ENCODE measurements at regions not wholly inside any gene's neighbourhood (a gene's known extent, or its start where the extent isn't known, plus 50 kb on each side); places are given as distances from the start of the nearest gene placed in this dataset.

DNA sequence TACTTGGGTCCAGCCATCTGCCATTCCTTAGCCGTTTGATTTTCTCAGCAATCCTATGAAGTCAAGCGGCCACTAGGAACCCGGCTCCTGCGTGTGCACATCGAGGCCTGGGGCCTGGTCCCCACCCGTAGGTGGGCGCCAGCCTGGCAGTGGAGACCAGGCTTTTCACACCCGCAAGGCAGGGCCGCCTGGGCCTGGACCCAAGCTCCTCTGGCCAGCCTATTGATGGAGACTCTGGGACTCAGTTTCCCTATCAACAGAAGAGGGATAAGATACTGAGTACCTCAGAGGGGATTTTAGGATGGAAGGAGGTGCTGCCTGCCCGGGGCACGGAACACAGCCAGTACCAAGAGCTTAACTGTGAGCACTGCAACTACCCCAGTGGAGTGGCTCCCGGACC lies 104.3 kb upstream of the C14orf180 start:
- Histone ChIP-seq H2AFZ (ENCODE audit: insufficient read depth, low read depth, low read length, poor library complexity, severe bottlenecking) (no peak overlapping the region), H3K9me3 (ENCODE audit: control extremely low read depth in 1 of 3, control insufficient read depth in 2 of 3, insufficient read depth in 1 of 3, low read length in 2 of 3) (peaks cover 0 to 18% (median 0%) of the 10 kb centered on the region in 3 donors), H3K4me2 (replicated peaks; ENCODE audit: low read depth, low read length, poor library complexity, severe bottlenecking) (no peak overlapping the region), H3K79me2 (ENCODE audit: control insufficient read depth, insufficient read depth, low read length) (no peaks in the 10 kb centered on the region), H3K27me3 (replicated peaks in 1 of 4; ENCODE audit: control extremely low read depth in 1 of 4, control insufficient read depth in 3 of 4, insufficient read depth in 4 of 4, low read length in 3 of 4) (peaks cover 0 to 2% (median 0%) of the 10 kb centered on the region in 4 experiments), H3K27ac (ENCODE audit: low read length in 2 of 2) (no peak overlapping the region), H3K9ac (ENCODE audit: low read length) (no peak overlapping the region), H4K20me1 (ENCODE audit: control insufficient read depth, insufficient read depth, low read length, poor library complexity, severe bottlenecking) (no peaks in the 10 kb centered on the region), H3K4me3 (ENCODE audit: control extremely low read depth in 1 of 5, extremely low read depth in 1 of 5, insufficient read depth in 1 of 5, low read depth in 2 of 5, low read length in 4 of 5) (no peak overlapping the region), H3K36me3 (replicated peaks in 1 of 2; ENCODE audit: control extremely low read depth in 1 of 2, control insufficient read depth in 1 of 2, extremely low read depth in 1 of 2, insufficient read depth in 2 of 2, low read length in 1 of 2) (no peaks in the 10 kb centered on the region), H3K4me1 (ENCODE audit: control insufficient read depth in 2 of 2, insufficient read depth in 2 of 2, low read length in 2 of 2) (no peaks in the 10 kb centered on the region)
- intact Hi-C loops (cut with micrococcal nuclease) = no loop called here
- no peak overlapping the region for H3K27ac Mint-ChIP-seq
- ChIA-PET POLR2A (no interaction called here), CTCF (interaction anchor here (0.6 kb wide), 1 partner anchor 667 kb away, joined by 3 read pairs; no protein-coding TSS in a partner anchor)
- DNase-seq = no peak
- no peaks in the 10 kb centered on the region for H3K4me1 Mint-ChIP-seq
- TF ChIP-seq EZH2 (IDR thresholded peaks at IDR 0.05; ENCODE audit: borderline replicate concordance, insufficient read depth, low read depth, low read length, poor library complexity, severe bottlenecking) = no peak
- TF ChIP-seq, protein P1, sequence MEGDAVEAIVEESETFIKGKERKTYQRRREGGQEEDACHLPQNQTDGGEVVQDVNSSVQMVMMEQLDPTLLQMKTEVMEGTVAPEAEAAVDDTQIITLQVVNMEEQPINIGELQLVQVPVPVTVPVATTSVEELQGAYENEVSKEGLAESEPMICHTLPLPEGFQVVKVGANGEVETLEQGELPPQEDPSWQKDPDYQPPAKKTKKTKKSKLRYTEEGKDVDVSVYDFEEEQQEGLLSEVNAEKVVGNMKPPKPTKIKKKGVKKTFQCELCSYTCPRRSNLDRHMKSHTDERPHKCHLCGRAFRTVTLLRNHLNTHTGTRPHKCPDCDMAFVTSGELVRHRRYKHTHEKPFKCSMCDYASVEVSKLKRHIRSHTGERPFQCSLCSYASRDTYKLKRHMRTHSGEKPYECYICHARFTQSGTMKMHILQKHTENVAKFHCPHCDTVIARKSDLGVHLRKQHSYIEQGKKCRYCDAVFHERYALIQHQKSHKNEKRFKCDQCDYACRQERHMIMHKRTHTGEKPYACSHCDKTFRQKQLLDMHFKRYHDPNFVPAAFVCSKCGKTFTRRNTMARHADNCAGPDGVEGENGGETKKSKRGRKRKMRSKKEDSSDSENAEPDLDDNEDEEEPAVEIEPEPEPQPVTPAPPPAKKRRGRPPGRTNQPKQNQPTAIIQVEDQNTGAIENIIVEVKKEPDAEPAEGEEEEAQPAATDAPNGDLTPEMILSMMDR (IDR thresholded peaks at IDR 0.05) = no peak
- H3K27me3 Mint-ChIP-seq = peaks cover 17% of the 10 kb centered on the region
- no peak for ATAC-seq (ENCODE audit: low read depth)
- no peak overlapping the region for H3K4me3 Mint-ChIP-seq
- H3K9me3 Mint-ChIP-seq (ENCODE audit: insufficient read depth) = no peaks in the 10 kb centered on the region
- WGBS (ENCODE audit: insufficient coverage) = 97% methylated on average over 10 of the region's 12 CpGs

DNA sequence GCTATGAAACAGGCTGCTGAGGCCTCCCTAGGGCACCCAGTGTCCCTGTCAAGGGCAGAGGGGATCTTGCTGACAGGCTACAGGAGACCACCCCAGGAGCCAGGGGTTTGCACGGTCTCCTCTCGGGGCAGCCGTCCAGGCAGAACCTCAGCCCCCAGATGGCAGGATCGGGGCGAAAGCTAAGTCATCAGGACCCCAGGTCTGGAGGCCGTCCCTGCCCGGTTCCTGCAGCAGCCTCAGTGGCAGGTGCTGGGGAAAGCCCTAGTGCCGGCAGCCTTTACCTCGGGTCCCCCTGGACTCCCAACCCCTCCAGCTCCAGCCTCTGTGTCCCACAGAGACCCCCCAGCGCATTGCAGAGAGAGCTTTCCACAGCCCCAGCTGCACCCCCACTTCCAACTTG lies 103.8 kb upstream of the C14orf180 start:
- no peak for ATAC-seq (ENCODE audit: low read depth)
- H3K9ac ChIP-seq (ENCODE audit: low read length) = no peak overlapping the region

More for the DNA sequence above, 103.8 kb upstream of the C14orf180 start:
- H3K4me3 Mint-ChIP-seq = no peak overlapping the region
- H3K27ac Mint-ChIP-seq = no peak overlapping the region
- Histone ChIP-seq H4K20me1 (ENCODE audit: control insufficient read depth, insufficient read depth, low read length, poor library complexity, severe bottlenecking) (no peaks in the 10 kb centered on the region), H2AFZ (ENCODE audit: insufficient read depth, low read depth, low read length, poor library complexity, severe bottlenecking) (no peak overlapping the region), H3K4me3 (ENCODE audit: control extremely low read depth in 1 of 5, extremely low read depth in 1 of 5, insufficient read depth in 1 of 5, low read depth in 2 of 5, low read length in 4 of 5) (no peak overlapping the region), H3K27me3 (replicated peaks in 1 of 4; ENCODE audit: control extremely low read depth in 1 of 4, control insufficient read depth in 3 of 4, insufficient read depth in 4 of 4, low read length in 3 of 4) (peaks cover 0 to 2% (median 0%) of the 10 kb centered on the region in 4 experiments), H3K27ac (ENCODE audit: low read length in 2 of 2) (no peak overlapping the region), H3K4me2 (replicated peaks; ENCODE audit: low read depth, low read length, poor library complexity, severe bottlenecking) (no peak overlapping the region), H3K36me3 (replicated peaks in 1 of 2; ENCODE audit: control extremely low read depth in 1 of 2, control insufficient read depth in 1 of 2, extremely low read depth in 1 of 2, insufficient read depth in 2 of 2, low read length in 1 of 2) (no peaks in the 10 kb centered on the region), H3K4me1 (ENCODE audit: control insufficient read depth in 2 of 2, insufficient read depth in 2 of 2, low read length in 2 of 2) (no peaks in the 10 kb centered on the region), H3K79me2 (ENCODE audit: control insufficient read depth, insufficient read depth, low read length) (no peaks in the 10 kb centered on the region), H3K9me3 (ENCODE audit: control extremely low read depth in 1 of 3, control insufficient read depth in 2 of 3, insufficient read depth in 1 of 3, low read length in 2 of 3) (peaks cover 0 to 24% (median 0%) of the 10 kb centered on the region in 3 donors)
- no peaks in the 10 kb centered on the region for H3K4me1 Mint-ChIP-seq
- H3K27me3 Mint-ChIP-seq = peaks cover 17% of the 10 kb centered on the region
- TF ChIP-seq EZH2 (IDR thresholded peaks at IDR 0.05; ENCODE audit: borderline replicate concordance, insufficient read depth, low read depth, low read length, poor library complexity, severe bottlenecking) = no peak
- TF ChIP-seq, protein P1 (IDR thresholded peaks at IDR 0.05) = no peak
- ChIA-PET CTCF (no interaction called here), POLR2A (no interaction called here)
- 95% methylated on average over 10 of the region's 10 CpGs for WGBS (ENCODE audit: insufficient coverage)
- no peak for DNase-seq
- H3K9me3 Mint-ChIP-seq (ENCODE audit: insufficient read depth) = no peaks in the 10 kb centered on the region
- intact Hi-C loops (cut with micrococcal nuclease) = no loop called here
